IMR-90 (cell line): ENCODE measurements at regions not wholly inside any gene's neighbourhood (a gene's known extent, or its start where the extent isn't known, plus 50 kb on each side); places are given as distances from the start of the nearest gene placed in this dataset.
"Not testable (repeated sequence)": the region's sequence is repeated elsewhere in the genome, so short reads cannot be mapped to it uniquely, and the experiment has no call there.

Experiments
- ATAC-seq: fragments of 200-7000 bp; cut with Tn5 transposase; 2 replicates; pipeline ENCODE4 v1.9.1; 2020; ENCODE audit warnings: low read depth, mild to moderate bottlenecking, moderate library complexity
- BruUV-seq: library from RNA; stranded (reverse); fragments of 400-500 nt; replicated peaks from 2 replicates; lab custom pipeline; 2021; lab: Mats Ljungman, UMichigan
- CTCF ChIA-PET: fragments of 300-600 bp; formaldehyde crosslinking; extraction: SDS; loops from one replicate; lab custom pipeline; 2021; ENCODE audit warnings: antibody characterized with exemption; lab: Yijun Ruan, JAX
- POLR2A ChIA-PET: fragments of 300-600 bp; sonication (Branson Sonifier 250); formaldehyde crosslinking; loops from one replicate; lab custom pipeline; 2022; ENCODE audit warnings: antibody characterized with exemption; ENCODE audit not compliant: unreplicated experiment; lab: Charles Lee
- DNase-seq: peaks from one replicate; pipeline ENCODE4 v3.0.0; 2013
- H2AFZ ChIP-seq: replicated peaks from 2 replicates; pipeline ENCODE3; 2013; ENCODE audit warnings: low read length, mild to moderate bottlenecking; ENCODE audit not compliant: poor library complexity
- H2AK5ac ChIP-seq: 2 replicates; pipeline ENCODE4 v1.6.1; 2013; ENCODE audit warnings: low read depth, low read length, inconsistent platforms
- H2AK9ac ChIP-seq: replicated peaks from 2 replicates; pipeline ENCODE3; 2013; ENCODE audit warnings: mild to moderate bottlenecking, low read depth, low read length, moderate library complexity; ENCODE audit not compliant: poor library complexity
- H2BK120ac ChIP-seq: 2 replicates; pipeline ENCODE4 v1.6.1; 2013; ENCODE audit warnings: low read depth, low read length, inconsistent platforms
- H2BK15ac ChIP-seq: 3 replicates; pipeline ENCODE4 v1.6.1; 2013; ENCODE audit warnings: low read depth, low read length, inconsistent platforms
- H2BK20ac ChIP-seq: 2 replicates; pipeline ENCODE4 v1.6.1; 2013; ENCODE audit warnings: low read depth, mild to moderate bottlenecking, inconsistent platforms, low read length, moderate library complexity
- H2BK5ac ChIP-seq: 2 replicates; pipeline ENCODE4 v1.6.1; 2013; ENCODE audit warnings: mild to moderate bottlenecking, low read depth, low read length, inconsistent platforms; ENCODE audit not compliant: poor library complexity, severe bottlenecking
- H3K14ac ChIP-seq: replicated peaks from 2 replicates; pipeline ENCODE4 v1.6.1; 2013; ENCODE audit warnings: low read depth, low read length, inconsistent platforms
- H3K18ac ChIP-seq: 2 replicates; pipeline ENCODE4 v1.6.1; 2013; ENCODE audit warnings: low read depth, low read length, control low read depth
- H3K23ac ChIP-seq: 2 replicates; pipeline ENCODE4 v1.6.1; 2013; ENCODE audit warnings: low read depth, low read length, inconsistent platforms
- H3K27ac ChIP-seq: 2 replicates; pipeline ENCODE4 v1.5.1; 2013; ENCODE audit warnings: mild to moderate bottlenecking, control low read depth, low read length; ENCODE audit not compliant: insufficient read depth
- H3K27me3 ChIP-seq: 2 replicates; pipeline ENCODE4 v1.6.1; 2013; ENCODE audit warnings: low read length; ENCODE audit not compliant: control insufficient read depth, insufficient read depth
- H3K36me3 ChIP-seq: 2 replicates; pipeline ENCODE4 v1.6.1; 2013; ENCODE audit warnings: low read length, mixed read lengths; ENCODE audit not compliant: control insufficient read depth, insufficient read depth
- H3K4ac ChIP-seq: 2 replicates; pipeline ENCODE4 v1.6.1; 2013; ENCODE audit warnings: low read depth, low read length, inconsistent platforms
- H3K4me1 ChIP-seq: 2 replicates; pipeline ENCODE4 v1.6.1; 2013; ENCODE audit warnings: low read length, mixed read lengths; ENCODE audit not compliant: control insufficient read depth, insufficient read depth
- H3K4me2 ChIP-seq: 2 replicates; pipeline ENCODE4 v1.6.1; 2013; ENCODE audit warnings: low read depth, mild to moderate bottlenecking, control low read depth, low read length, moderate library complexity
- H3K4me3 ChIP-seq: 2 replicates; pipeline ENCODE4 v1.5.1; 2013; ENCODE audit warnings: low read depth, mild to moderate bottlenecking, control low read depth, low read length, moderate library complexity; ENCODE audit not compliant: insufficient read depth
- H3K56ac ChIP-seq: 2 replicates; pipeline ENCODE4 v1.6.1; 2013; ENCODE audit warnings: low read length, inconsistent platforms; ENCODE audit not compliant: insufficient read depth; ENCODE audit errors: extremely low read depth
- H3K79me1 ChIP-seq, 2 experiments: 2 replicates each; pipeline ENCODE4 v1.6.1; 2013; ENCODE audit warnings: low read length in 2 of 2, inconsistent platforms in 1 of 2, low read depth in 1 of 2
- H3K9ac ChIP-seq: 2 replicates; pipeline ENCODE4 v1.6.1; 2013; ENCODE audit warnings: low read depth, low read length, control low read depth
- H3K9me1 ChIP-seq: 2 replicates; pipeline ENCODE4 v1.6.1; 2013; ENCODE audit warnings: low read length, inconsistent platforms; ENCODE audit not compliant: insufficient read depth
- H3K9me3 ChIP-seq: 2 replicates; pipeline ENCODE4 v1.6.1; 2013; ENCODE audit warnings: low read length; ENCODE audit not compliant: control insufficient read depth, insufficient read depth
- H4K20me1 ChIP-seq: 2 replicates; pipeline ENCODE4 v1.6.1; 2013; ENCODE audit warnings: low read length, inconsistent platforms; ENCODE audit not compliant: insufficient read depth
- H4K5ac ChIP-seq: 2 replicates; pipeline ENCODE4 v1.6.1; 2013; ENCODE audit warnings: mild to moderate bottlenecking, low read depth, low read length, control low read depth
- H4K8ac ChIP-seq, 2 experiments: 2 replicates each; pipeline ENCODE4 v1.6.1; 2013; ENCODE audit warnings: low read depth in 2 of 2, low read length in 2 of 2, control low read depth in 1 of 2, inconsistent platforms in 1 of 2
- H4K91ac ChIP-seq: 2 replicates; pipeline ENCODE4 v1.6.1; 2013; ENCODE audit warnings: low read depth, low read length, inconsistent platforms; ENCODE audit not compliant: insufficient read depth
- dilution Hi-C: fragments of 300-500 bp; cut with HindIII; formaldehyde crosslinking; loops from one replicate; pipeline ENCODE4 v1.14.3; 2018; ENCODE audit warnings: low sequenced_read_pairs; ENCODE audit not compliant: unreplicated experiment
- in situ Hi-C: fragments of 300-500 bp; cut with MboI; formaldehyde crosslinking; loops from 3 replicates; pipeline ENCODE4 v1.14.3; 2019; ENCODE audit warnings: low sequenced_read_pairs, inconsistent platforms, mixed read lengths
- intact Hi-C: fragments of 100-400 bp; cut with micrococcal nuclease; formaldehyde crosslinking; loops from 2 replicates; pipeline ENCODE4 v1.10.0; 2022

- H3K14ac ChIP-seq, ATAC-seq, BruUV-seq, H4K91ac ChIP-seq, H2AK5ac ChIP-seq, H2BK15ac ChIP-seq, H2AFZ ChIP-seq, H2AK9ac ChIP-seq, H3K23ac ChIP-seq, H3K9me3 ChIP-seq, H3K79me1 ChIP-seq, H3K18ac ChIP-seq, H3K4me2 ChIP-seq, H3K9me1 ChIP-seq, H3K9ac ChIP-seq, H3K4ac ChIP-seq, H3K4me1 ChIP-seq, H3K4me3 ChIP-seq, in situ Hi-C loops, H3K27ac ChIP-seq, H2BK20ac ChIP-seq, H2BK120ac ChIP-seq, dilution Hi-C loops, DNase-seq, CTCF ChIA-PET, POLR2A ChIA-PET, H3K36me3 ChIP-seq, intact Hi-C loops, H4K20me1 ChIP-seq, H4K8ac ChIP-seq, H4K5ac ChIP-seq, H2BK5ac ChIP-seq, H3K27me3 ChIP-seq, H3K56ac ChIP-seq: not testable (repeated sequence)
Measured at GRCh38 chr20:55517584-55517983, 487.7 kb downstream of the CBLN4 start.
